ENCODE measurements at regions not wholly inside any gene's neighbourhood (a gene's known extent, or its start where the extent isn't known, plus 50 kb on each side); places are given as distances from the start of the nearest gene placed in this dataset.

DNA sequence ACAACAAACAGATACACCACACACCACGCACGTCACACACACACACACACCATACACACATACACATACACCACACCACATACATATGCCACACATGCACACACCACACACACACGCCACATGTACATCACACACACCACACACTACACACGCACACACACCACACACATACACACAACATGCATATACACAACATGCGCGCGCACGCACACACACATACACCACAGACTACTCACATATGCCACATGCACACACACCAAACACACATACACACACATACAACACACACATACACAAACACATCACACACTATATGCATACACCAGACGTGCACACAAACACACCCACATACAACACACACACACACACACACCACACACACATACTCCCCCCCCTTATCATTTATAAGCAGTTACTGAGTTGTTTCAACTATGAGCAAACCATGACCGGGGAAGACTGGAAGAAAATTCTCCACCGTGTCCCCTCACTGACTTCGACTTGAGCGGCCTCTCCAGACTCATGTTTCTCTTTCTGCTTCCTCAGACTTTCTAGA, 126.7 kb upstream of the IQSEC1 start:
- Histone ChIP-seq H3K9me3 (ENCODE audit: control insufficient read depth in 1 of 2, insufficient read depth in 1 of 2, low read length in 2 of 2) (peaks cover 0 to 5% of the 10 kb centered on the region in 2 experiments), H3K36me3 (ENCODE audit: insufficient read depth, low read length) (no peaks in the 10 kb centered on the region), H3K4me3 (ENCODE audit: low read length) (no peak overlapping the region), H3K4me1 (ENCODE audit: insufficient read depth, low read length) (peaks cover 12% of the 10 kb centered on the region), H3K27me3 (ENCODE audit: control insufficient read depth in 1 of 2, insufficient read depth in 2 of 2, low read length in 2 of 2) (peaks cover 7 to 21% of the 10 kb centered on the region in 2 experiments), H3K27ac (ENCODE audit: low read depth in 1 of 2, low read length in 2 of 2) (no peak overlapping the region)
- Mint-ChIP-seq H3K27ac (no peak overlapping the region), H3K27me3 (peaks cover 22% of the 10 kb centered on the region), H3K4me3 (no peak overlapping the region), H3K4me1 (ENCODE audit: low read depth) (peaks cover 16% of the 10 kb centered on the region), H3K9me3 (no peaks in the 10 kb centered on the region), H3K36me3 (ENCODE audit: low read depth) (no peaks in the 10 kb centered on the region)
- ChIA-PET POLR2A (no interaction called here), CTCF (no interaction called here)
- no peak for TF ChIP-seq CTCF (IDR thresholded peaks at IDR 0.05)
- ATAC-seq (ENCODE audit: poor library complexity) = no peak
- DNase-seq = no peak
- intact Hi-C loops (cut with DNase I, micrococcal nuclease) = no loop called here

- no peak for TF ChIP-seq CTCF (IDR thresholded peaks at IDR 0.05)
- peaks cover 22% of the 10 kb centered on the region for H3K27me3 Mint-ChIP-seq
- ATAC-seq (ENCODE audit: poor library complexity) (no peak), DNase-seq (no peak)
- Histone ChIP-seq H3K4me1 (ENCODE audit: insufficient read depth, low read length) (peaks cover 12% of the 10 kb centered on the region), H3K36me3 (ENCODE audit: insufficient read depth, low read length) (no peaks in the 10 kb centered on the region), H3K4me3 (ENCODE audit: low read length) (no peak overlapping the region), H3K27me3 (ENCODE audit: control insufficient read depth in 1 of 2, insufficient read depth in 2 of 2, low read length in 2 of 2) (peaks cover 2 to 18% of the 10 kb centered on the region in 2 experiments), H3K9me3 (ENCODE audit: control insufficient read depth in 1 of 2, insufficient read depth in 1 of 2, low read length in 2 of 2) (peaks cover 0 to 5% of the 10 kb centered on the region in 2 experiments), H3K27ac (ENCODE audit: low read depth in 1 of 2, low read length in 2 of 2) (no peak overlapping the region)
- H3K36me3 Mint-ChIP-seq (ENCODE audit: low read depth) = no peaks in the 10 kb centered on the region
- intact Hi-C loops (cut with DNase I, micrococcal nuclease) = no loop called here
- H3K4me1 Mint-ChIP-seq (ENCODE audit: low read depth) = peaks cover 20% of the 10 kb centered on the region
- no peak overlapping the region for H3K4me3 Mint-ChIP-seq
- no peak overlapping the region for H3K27ac Mint-ChIP-seq
- no peaks in the 10 kb centered on the region for H3K9me3 Mint-ChIP-seq
- ChIA-PET CTCF (no interaction called here), POLR2A (no interaction called here)
These were observed 126.0 kb upstream of the IQSEC1 start for GRCh38 chr3:13199006-13199776.

- H3K27me3 ChIP-seq (ENCODE audit: control insufficient read depth in 1 of 2, insufficient read depth in 2 of 2, low read length in 2 of 2) = peaks cover 0 to 13% of the 10 kb centered on the region in 2 experiments
- H3K4me3 ChIP-seq (ENCODE audit: low read length) = no peak overlapping the region
- H3K36me3 Mint-ChIP-seq (ENCODE audit: low read depth) = no peaks in the 10 kb centered on the region
- no peak for DNase-seq
- H3K4me1 ChIP-seq (ENCODE audit: insufficient read depth, low read length) = peaks cover 12% of the 10 kb centered on the region
- H3K9me3 ChIP-seq (ENCODE audit: control insufficient read depth in 1 of 2, insufficient read depth in 1 of 2, low read length in 2 of 2) = no peaks in the 10 kb centered on the region
- no peaks in the 10 kb centered on the region for H3K9me3 Mint-ChIP-seq
- no peaks in the 10 kb centered on the region for H3K36me3 ChIP-seq (ENCODE audit: insufficient read depth, low read length)
- TF ChIP-seq CTCF (IDR thresholded peaks at IDR 0.05) = no peak
- peaks cover 20% of the 10 kb centered on the region for H3K4me1 Mint-ChIP-seq (ENCODE audit: low read depth)
- H3K4me3 Mint-ChIP-seq = no peak overlapping the region
- H3K27ac Mint-ChIP-seq = no peak overlapping the region
- intact Hi-C loops (cut with DNase I, micrococcal nuclease) = no loop called here
- ChIA-PET POLR2A (no interaction called here), CTCF (no interaction called here)
- no peak for ATAC-seq (ENCODE audit: poor library complexity)
- H3K27me3 Mint-ChIP-seq = peaks cover 25% of the 10 kb centered on the region
- H3K27ac ChIP-seq (ENCODE audit: low read depth in 1 of 2, low read length in 2 of 2) = no peak overlapping the region
These were observed 125.1 kb upstream of the IQSEC1 start for GRCh38 chr3:13198264-13198879.
